Tibial nerve (tissue), 3 donors: ENCODE measurements at regions not wholly inside any gene's neighbourhood (a gene's known extent, or its start where the extent isn't known, plus 50 kb on each side); places are given as distances from the start of the nearest gene placed in this dataset.

Source experiments
- POLR2A ChIP-seq, 2 donors: fragments of 450-650 bp; IDR thresholded peaks; one replicate each; pipeline ENCODE4 v1.6.1; 2017; ENCODE audit warnings: antibody characterized with exemption in 2 of 2, mild to moderate bottlenecking in 2 of 2, moderate library complexity in 2 of 2
- TF ChIP-seq, protein P1 (sequence below), 5 experiments: fragments of 200-600 bp in 3 of 5; fragments of 450-650 bp in 2 of 5; sonication (generic) in 3 of 5; IDR thresholded peaks; one replicate each; pipeline ENCODE4 v1.5.1; 2016 to 2019; ENCODE audit warnings: antibody characterized with exemption in 5 of 5, mild to moderate bottlenecking in 3 of 5, moderate library complexity in 2 of 5

DNA sequence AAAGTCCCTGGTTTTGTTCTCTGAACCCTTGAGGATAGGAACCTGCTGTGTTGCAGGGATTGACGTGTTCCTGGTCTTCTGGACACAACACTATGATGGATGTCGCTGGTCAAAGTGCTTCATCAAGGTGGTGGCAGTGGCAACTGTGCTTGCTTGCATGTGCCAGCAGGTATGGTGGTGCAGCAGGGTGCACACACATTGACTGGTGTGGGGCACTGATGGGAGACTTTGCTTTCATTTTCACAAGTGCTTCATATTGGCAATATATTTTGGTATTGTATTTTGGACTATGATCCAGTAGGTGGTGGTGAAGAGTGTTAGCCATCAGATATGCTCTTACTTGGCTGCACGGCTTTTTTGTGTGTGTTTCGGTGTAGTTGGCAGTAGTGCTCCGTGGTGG is 479.8 kb upstream of the CTNND2 start:
- TF ChIP-seq, protein P1, sequence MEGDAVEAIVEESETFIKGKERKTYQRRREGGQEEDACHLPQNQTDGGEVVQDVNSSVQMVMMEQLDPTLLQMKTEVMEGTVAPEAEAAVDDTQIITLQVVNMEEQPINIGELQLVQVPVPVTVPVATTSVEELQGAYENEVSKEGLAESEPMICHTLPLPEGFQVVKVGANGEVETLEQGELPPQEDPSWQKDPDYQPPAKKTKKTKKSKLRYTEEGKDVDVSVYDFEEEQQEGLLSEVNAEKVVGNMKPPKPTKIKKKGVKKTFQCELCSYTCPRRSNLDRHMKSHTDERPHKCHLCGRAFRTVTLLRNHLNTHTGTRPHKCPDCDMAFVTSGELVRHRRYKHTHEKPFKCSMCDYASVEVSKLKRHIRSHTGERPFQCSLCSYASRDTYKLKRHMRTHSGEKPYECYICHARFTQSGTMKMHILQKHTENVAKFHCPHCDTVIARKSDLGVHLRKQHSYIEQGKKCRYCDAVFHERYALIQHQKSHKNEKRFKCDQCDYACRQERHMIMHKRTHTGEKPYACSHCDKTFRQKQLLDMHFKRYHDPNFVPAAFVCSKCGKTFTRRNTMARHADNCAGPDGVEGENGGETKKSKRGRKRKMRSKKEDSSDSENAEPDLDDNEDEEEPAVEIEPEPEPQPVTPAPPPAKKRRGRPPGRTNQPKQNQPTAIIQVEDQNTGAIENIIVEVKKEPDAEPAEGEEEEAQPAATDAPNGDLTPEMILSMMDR (IDR thresholded peaks at IDR 0.05): no peak
- TF ChIP-seq POLR2A (IDR thresholded peaks at IDR 0.05): no peak
